Ishikawa (cell line): ENCODE measurements at regions not wholly inside any gene's neighbourhood (a gene's known extent, or its start where the extent isn't known, plus 50 kb on each side); places are given as distances from the start of the nearest gene placed in this dataset.

Experiments used
- CEBPB ChIP-seq: IDR thresholded peaks from 2 replicates; pipeline ENCODE4 v1.6.1; 2012
- EGR1 ChIP-seq: IDR thresholded peaks from 2 replicates; pipeline ENCODE4 v1.6.1; 2012
- EP300 ChIP-seq: IDR thresholded peaks from 2 replicates; pipeline ENCODE4 v1.6.1; 2012; ENCODE audit warnings: borderline replicate concordance
- FOXM1 ChIP-seq: IDR thresholded peaks from 2 replicates; pipeline ENCODE4 v1.6.1; 2012; ENCODE audit warnings: low read depth, borderline replicate concordance
- MAX ChIP-seq: IDR thresholded peaks from 2 replicates; pipeline ENCODE4 v1.6.1; 2012
- NFIC ChIP-seq: IDR thresholded peaks from 2 replicates; pipeline ENCODE4 v1.6.1; 2012
- TAF1 ChIP-seq: IDR thresholded peaks from 2 replicates; pipeline ENCODE4 v1.6.1; 2012; ENCODE audit warnings: low read depth, mild to moderate bottlenecking
- TCF12 ChIP-seq: IDR thresholded peaks from 2 replicates; pipeline ENCODE4 v1.6.1; 2012; ENCODE audit warnings: low read depth
- TEAD4 ChIP-seq: IDR thresholded peaks from 2 replicates; pipeline ENCODE4 v1.6.1; 2012
- ZBTB7A ChIP-seq: IDR thresholded peaks from 2 replicates; pipeline ENCODE4 v1.6.1; 2012; ENCODE audit warnings: low read depth
- TF ChIP-seq, protein P1 (sequence below): IDR thresholded peaks from 2 replicates; pipeline ENCODE4 v1.6.1; 2012; ENCODE audit warnings: low read depth, mild to moderate bottlenecking
- TF ChIP-seq, protein P2 (sequence below): IDR thresholded peaks from 2 replicates; pipeline ENCODE4 v1.6.1; 2012

DNA sequence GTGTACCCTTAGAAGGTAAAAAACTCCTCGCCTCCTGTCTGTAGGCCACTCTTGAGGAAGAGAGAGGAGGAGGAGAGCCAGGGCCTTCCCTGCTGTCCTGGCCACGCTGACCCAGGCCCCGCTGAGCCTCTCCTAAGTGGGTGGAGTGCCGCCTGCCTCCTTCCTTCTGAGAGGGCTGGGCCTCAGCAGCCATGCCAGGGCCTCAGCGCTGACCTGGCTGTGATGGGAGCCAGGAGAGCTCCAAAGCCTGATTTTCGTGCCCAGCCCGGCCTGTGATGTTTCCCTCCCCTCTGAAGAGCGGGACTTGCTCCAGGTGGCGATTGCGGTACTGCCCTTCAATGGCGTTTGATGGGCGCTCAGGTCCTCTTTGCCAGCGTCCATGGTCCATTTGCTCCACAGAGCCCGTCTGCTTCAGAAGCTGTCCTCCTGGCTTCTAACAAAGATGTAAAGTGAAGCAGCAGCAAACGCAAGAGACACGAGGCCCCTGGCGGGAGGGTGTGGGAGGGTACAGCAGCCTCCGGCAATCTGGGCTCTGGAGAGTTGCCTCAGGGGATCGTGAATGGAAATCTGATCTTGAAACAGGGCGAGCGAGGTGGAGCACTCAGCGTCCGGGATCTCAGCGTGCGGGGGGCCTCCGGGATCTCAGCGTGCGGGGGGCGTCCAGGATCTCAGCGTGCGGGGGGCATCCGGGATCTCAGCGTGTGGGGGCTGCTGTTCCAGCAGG lies 93.5 kb downstream of the NPIPB11 start:
- TF ChIP-seq TCF12 (no peak), EP300 (no peak), MAX (no peak), NFIC (no peak), FOXM1 (no peak), TEAD4 (no peak), ZBTB7A (no peak)
- TF ChIP-seq, protein P1, sequence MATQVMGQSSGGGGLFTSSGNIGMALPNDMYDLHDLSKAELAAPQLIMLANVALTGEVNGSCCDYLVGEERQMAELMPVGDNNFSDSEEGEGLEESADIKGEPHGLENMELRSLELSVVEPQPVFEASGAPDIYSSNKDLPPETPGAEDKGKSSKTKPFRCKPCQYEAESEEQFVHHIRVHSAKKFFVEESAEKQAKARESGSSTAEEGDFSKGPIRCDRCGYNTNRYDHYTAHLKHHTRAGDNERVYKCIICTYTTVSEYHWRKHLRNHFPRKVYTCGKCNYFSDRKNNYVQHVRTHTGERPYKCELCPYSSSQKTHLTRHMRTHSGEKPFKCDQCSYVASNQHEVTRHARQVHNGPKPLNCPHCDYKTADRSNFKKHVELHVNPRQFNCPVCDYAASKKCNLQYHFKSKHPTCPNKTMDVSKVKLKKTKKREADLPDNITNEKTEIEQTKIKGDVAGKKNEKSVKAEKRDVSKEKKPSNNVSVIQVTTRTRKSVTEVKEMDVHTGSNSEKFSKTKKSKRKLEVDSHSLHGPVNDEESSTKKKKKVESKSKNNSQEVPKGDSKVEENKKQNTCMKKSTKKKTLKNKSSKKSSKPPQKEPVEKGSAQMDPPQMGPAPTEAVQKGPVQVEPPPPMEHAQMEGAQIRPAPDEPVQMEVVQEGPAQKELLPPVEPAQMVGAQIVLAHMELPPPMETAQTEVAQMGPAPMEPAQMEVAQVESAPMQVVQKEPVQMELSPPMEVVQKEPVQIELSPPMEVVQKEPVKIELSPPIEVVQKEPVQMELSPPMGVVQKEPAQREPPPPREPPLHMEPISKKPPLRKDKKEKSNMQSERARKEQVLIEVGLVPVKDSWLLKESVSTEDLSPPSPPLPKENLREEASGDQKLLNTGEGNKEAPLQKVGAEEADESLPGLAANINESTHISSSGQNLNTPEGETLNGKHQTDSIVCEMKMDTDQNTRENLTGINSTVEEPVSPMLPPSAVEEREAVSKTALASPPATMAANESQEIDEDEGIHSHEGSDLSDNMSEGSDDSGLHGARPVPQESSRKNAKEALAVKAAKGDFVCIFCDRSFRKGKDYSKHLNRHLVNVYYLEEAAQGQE: no peak
- TF ChIP-seq, protein P2, sequence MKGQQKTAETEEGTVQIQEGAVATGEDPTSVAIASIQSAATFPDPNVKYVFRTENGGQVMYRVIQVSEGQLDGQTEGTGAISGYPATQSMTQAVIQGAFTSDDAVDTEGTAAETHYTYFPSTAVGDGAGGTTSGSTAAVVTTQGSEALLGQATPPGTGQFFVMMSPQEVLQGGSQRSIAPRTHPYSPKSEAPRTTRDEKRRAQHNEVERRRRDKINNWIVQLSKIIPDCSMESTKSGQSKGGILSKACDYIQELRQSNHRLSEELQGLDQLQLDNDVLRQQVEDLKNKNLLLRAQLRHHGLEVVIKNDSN: no peak

GRCh38 chr16:29311461-29312344 lies 94.8 kb downstream of the NPIPB11 start:
- no peak for TF ChIP-seq TEAD4

- TF ChIP-seq ZBTB7A (no peak), NFIC (no peak), EP300 (no peak), TCF12 (no peak), EGR1 (no peak)
Measured at GRCh38 chr16:29310852-29311314, 95.6 kb downstream of the NPIPB11 start.

DNA sequence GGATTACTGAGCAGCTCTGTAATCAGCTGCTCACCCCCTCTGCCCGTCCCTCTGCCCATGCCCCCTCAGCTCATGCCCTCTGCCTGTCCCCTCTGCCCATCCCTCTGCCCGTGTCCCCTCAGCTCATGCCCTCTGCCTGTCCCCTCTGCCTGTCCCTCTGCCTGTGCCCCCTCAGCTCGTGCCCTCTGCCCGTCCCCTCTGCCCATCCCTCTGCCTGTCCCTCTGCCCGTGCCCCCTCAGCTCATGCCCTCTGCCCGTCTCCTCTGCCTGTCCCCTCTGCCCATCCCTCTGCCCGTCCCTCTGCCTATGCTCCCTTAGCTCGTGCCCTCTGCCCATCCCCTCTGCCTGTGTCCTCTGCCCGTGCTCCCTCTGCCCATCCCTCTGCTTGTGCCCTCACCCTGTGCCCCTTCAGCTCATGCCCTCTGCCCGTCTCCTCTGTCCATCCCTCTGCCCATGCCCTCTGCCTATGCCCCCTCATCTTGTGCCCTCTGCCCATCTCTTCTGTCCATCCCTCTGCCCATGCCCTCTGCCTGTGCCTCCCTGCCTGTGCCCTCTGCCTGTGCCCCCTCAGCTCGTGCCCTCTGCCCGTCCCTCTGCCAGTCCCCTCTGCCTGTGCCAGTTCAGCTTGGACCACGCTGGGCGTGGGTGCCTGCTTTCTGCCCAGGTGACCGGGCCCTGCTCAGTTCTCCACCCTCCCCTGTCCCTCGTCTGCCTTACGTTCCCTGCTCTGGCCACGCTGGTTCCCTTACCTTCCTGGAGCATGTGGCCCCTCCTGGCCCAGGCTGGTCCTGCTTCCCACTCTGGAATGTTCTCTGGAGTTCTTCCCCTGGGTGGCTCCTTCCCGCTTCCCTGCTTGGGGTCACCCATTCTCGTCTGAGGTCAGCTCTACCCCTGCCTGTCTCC lies 97.6 kb downstream of the NPIPB11 start:
- TF ChIP-seq, protein P1: no peak
- TF ChIP-seq, protein P2: no peak
- no peak for TF ChIP-seq CEBPB
- no peak for TF ChIP-seq EGR1
- TF ChIP-seq NFIC: no peak
- no peak for TF ChIP-seq ZBTB7A
- no peak for TF ChIP-seq TAF1

DNA sequence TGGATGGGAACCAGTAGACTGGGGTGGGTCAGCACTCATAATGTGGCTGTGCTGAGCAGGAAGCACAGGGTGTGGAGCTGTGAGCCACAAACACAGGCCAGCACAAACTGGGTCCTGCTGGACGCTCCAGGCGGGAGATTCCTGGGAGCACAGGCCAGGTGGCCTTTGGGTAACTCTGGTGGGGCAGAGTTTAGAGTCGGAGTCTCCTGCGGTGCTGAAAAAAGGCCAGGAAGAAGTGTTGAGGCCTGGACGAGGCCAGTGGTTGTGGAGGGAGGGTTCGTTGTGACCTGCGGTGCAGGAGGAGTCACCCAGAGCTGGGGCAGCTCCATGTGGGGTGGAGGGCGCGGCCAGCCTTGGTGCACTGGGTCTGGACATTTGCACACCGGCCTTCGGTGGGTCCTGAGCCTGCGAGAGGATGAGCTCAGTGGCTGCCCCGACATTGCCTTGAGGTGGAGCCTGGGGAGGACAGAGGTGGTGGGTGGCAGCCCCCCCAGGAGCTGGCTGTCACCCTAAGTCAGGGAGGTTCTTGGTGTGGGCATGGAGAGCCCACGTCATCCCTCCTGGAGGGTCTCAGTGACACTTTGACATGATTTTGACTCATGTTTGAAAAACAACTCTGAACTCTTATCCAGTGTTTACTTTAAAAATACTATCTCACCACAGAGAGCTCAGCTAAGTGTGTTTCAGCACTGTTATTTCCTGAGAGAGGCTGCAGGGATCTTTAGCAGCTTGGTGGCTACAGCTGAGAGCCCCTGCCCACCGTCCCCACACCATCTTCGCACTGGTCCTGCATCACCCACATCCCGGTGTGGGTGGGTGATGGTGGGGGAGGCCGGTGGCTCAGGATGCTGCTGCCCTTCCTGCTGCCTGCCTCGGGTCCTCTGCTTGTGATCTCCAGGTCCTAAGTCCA lies 98.7 kb downstream of the NPIPB11 start:
- no peak for TF ChIP-seq NFIC
- TF ChIP-seq ZBTB7A: no peak
- no peak for TF ChIP-seq TCF12
- no peak for TF ChIP-seq MAX
